ENCODE measurements at regions not wholly inside any gene's neighbourhood (a gene's known extent, or its start where the extent isn't known, plus 50 kb on each side); places are given as distances from the start of the nearest gene placed in this dataset.
"Not testable (repeated sequence)": the region's sequence is repeated elsewhere in the genome, so short reads cannot be mapped to it uniquely, and the experiment has no call there.

GRCh38 chr2:47704287-47704686 is 78.7 kb upstream of the MSH6 start:
- TF ChIP-seq CTCF (IDR thresholded peaks at IDR 0.05) = no peak
- H3K4me1 ChIP-seq (ENCODE audit: control insufficient read depth in 1 of 2, low read depth in 2 of 2) = no peaks in the 10 kb centered on the region
- DNase-seq (ENCODE audit: low spot score) (no peak), ATAC-seq (ENCODE audit: insufficient number of reproducible peaks, low FRiP score, low read depth) (no peak)
- no peaks in the 10 kb centered on the region for H3K9me3 ChIP-seq
- no peaks in the 10 kb centered on the region for H3K36me3 ChIP-seq
- no peaks in the 10 kb centered on the region for H3K27me3 ChIP-seq (replicated peaks; ENCODE audit: insufficient read depth)
- no peak overlapping the region for H3K4me3 ChIP-seq
- no peak overlapping the region for H3K27ac ChIP-seq

GRCh38 chr2:47699533-47700215 is 83.3 kb upstream of the MSH6 start:
- Histone ChIP-seq H3K27ac (no peak overlapping the region), H3K4me1 (ENCODE audit: control insufficient read depth in 1 of 2, low read depth in 2 of 2) (no peaks in the 10 kb centered on the region), H3K4me3 (no peak overlapping the region), H3K36me3 (no peaks in the 10 kb centered on the region), H3K27me3 (replicated peaks; ENCODE audit: insufficient read depth) (no peaks in the 10 kb centered on the region), H3K9me3 (no peaks in the 10 kb centered on the region)
- no peak for TF ChIP-seq CTCF (IDR thresholded peaks at IDR 0.05)
- ATAC-seq (ENCODE audit: insufficient number of reproducible peaks, low FRiP score, low read depth) (no peak), DNase-seq (ENCODE audit: low spot score) (no peak)

DNA sequence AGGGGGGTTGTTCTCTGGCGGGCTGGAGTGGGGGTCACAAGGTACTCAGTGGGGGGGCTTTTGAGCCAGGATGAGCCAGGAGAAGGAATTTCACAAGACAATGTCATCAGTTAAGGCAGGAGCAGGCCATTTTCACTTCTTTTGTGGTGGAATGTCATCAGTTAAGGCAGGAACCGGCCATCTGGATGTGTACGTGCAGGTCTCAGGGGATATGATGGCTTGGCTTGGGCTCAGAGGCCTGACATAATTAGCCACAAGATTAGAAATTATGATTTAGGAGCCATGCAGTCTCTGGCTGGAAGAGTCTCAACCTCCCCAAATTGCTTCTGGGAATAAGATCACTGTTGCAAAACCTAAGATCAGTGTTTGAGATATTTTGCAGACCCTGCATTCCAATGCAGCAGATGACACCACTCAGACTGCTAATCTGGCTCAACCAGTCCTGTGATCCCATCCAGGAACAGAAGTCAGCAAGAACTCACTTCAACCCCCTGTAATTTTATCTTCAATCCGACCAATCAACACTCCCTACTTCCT is 84.4 kb upstream of the MSH6 start:
- H3K27ac ChIP-seq; DNase-seq (ENCODE audit: low spot score); H3K27me3 ChIP-seq (replicated peaks; ENCODE audit: insufficient read depth); H3K36me3 ChIP-seq; ATAC-seq (ENCODE audit: insufficient number of reproducible peaks, low FRiP score, low read depth); H3K4me3 ChIP-seq; H3K4me1 ChIP-seq (ENCODE audit: control insufficient read depth in 1 of 2, low read depth in 2 of 2); H3K9me3 ChIP-seq: not testable (repeated sequence)

- not testable (repeated sequence) for H3K4me1 ChIP-seq (ENCODE audit: control insufficient read depth in 1 of 2, low read depth in 2 of 2); H3K4me3 ChIP-seq; H3K27ac ChIP-seq; ATAC-seq (ENCODE audit: insufficient number of reproducible peaks, low FRiP score, low read depth); DNase-seq (ENCODE audit: low spot score); H3K27me3 ChIP-seq (replicated peaks; ENCODE audit: insufficient read depth); H3K9me3 ChIP-seq; H3K36me3 ChIP-seq
These were observed 85.1 kb upstream of the MSH6 start for GRCh38 chr2:47697681-47698435.

- no peaks in the 10 kb centered on the region for H3K27me3 ChIP-seq (replicated peaks; ENCODE audit: insufficient read depth)
- H3K36me3 ChIP-seq = no peaks in the 10 kb centered on the region
- H3K27ac ChIP-seq = no peak overlapping the region
- ATAC-seq (ENCODE audit: insufficient number of reproducible peaks, low FRiP score, low read depth) (no peak), DNase-seq (ENCODE audit: low spot score) (no peak)
- no peak overlapping the region for H3K4me3 ChIP-seq
- H3K4me1 ChIP-seq (ENCODE audit: control insufficient read depth in 1 of 2, low read depth in 2 of 2) = no peaks in the 10 kb centered on the region
- no peak for TF ChIP-seq CTCF (IDR thresholded peaks at IDR 0.05)
- no peaks in the 10 kb centered on the region for H3K9me3 ChIP-seq
These were observed 85.8 kb upstream of the MSH6 start for GRCh38 chr2:47697000-47697601.

GRCh38 chr2:47696478-47696831 is 86.5 kb upstream of the MSH6 start:
- Histone ChIP-seq H3K36me3 (no peaks in the 10 kb centered on the region), H3K9me3 (no peaks in the 10 kb centered on the region), H3K27ac (no peak overlapping the region), H3K4me1 (ENCODE audit: control insufficient read depth in 1 of 2, low read depth in 2 of 2) (no peaks in the 10 kb centered on the region), H3K4me3 (no peak overlapping the region), H3K27me3 (replicated peaks; ENCODE audit: insufficient read depth) (no peaks in the 10 kb centered on the region)
- DNase-seq (ENCODE audit: low spot score) (no peak), ATAC-seq (ENCODE audit: insufficient number of reproducible peaks, low FRiP score, low read depth) (no peak)
- no peak for TF ChIP-seq CTCF (IDR thresholded peaks at IDR 0.05)

Measured in thoracic aorta (tissue), 2 donors.